ENCODE measurements at regions not wholly inside any gene's neighbourhood (a gene's known extent, or its start where the extent isn't known, plus 50 kb on each side); places are given as distances from the start of the nearest gene placed in this dataset.

- no peaks in the 10 kb centered on the region for H3K4me1 Mint-ChIP-seq (ENCODE audit: low read depth, unreplicated experiment)
- H3K9me3 Mint-ChIP-seq (ENCODE audit: unreplicated experiment): peaks cover 23% of the 10 kb centered on the region
- CTCF ChIA-PET: no interaction called here
- H3K27me3 ChIP-seq (replicated peaks; ENCODE audit: control insufficient read depth, insufficient read depth, low read length): no peaks in the 10 kb centered on the region
- H3K9me3 ChIP-seq: no peaks in the 10 kb centered on the region; the same call in 1 of the 2 replicates
- intact Hi-C loops (cut with micrococcal nuclease; ENCODE audit: unreplicated experiment): no loop called here
- BruUV-seq (replicated peaks): no TSS peak
- peaks cover 13% of the 10 kb centered on the region for H3K27me3 Mint-ChIP-seq (ENCODE audit: insufficient read depth, unreplicated experiment)
- no peak overlapping the region for H3K27ac Mint-ChIP-seq (ENCODE audit: unreplicated experiment)
- no peaks in the 10 kb centered on the region for H3K36me3 ChIP-seq (ENCODE audit: control insufficient read depth, insufficient read depth, low read length)
- TF ChIP-seq CTCF (IDR thresholded peaks at IDR 0.05; ENCODE audit: insufficient read depth in 1 of 2, low read depth in 1 of 2, low read length in 1 of 2, severe bottlenecking in 1 of 2, unreplicated experiment in 1 of 2): no peak
- no peak overlapping the region for H3K4me3 Mint-ChIP-seq (ENCODE audit: unreplicated experiment)
- H3K36me3 Mint-ChIP-seq (ENCODE audit: insufficient read depth, unreplicated experiment): no peaks in the 10 kb centered on the region
- POLR2A ChIA-PET: no interaction called here
- no peaks in the 10 kb centered on the region for H3K4me1 ChIP-seq
- DNase-seq: no peak
- H3K4me3 ChIP-seq (ENCODE audit: low read depth, low read length): no peak overlapping the region
These were observed 90.8 kb downstream of the DHCR7 start for GRCh38 chr11:71357414-71357813.

GRCh38 chr11:71356904-71357303 lies 91.3 kb downstream of the DHCR7 start:
- intact Hi-C loops (cut with micrococcal nuclease; ENCODE audit: unreplicated experiment): no loop called here
- H3K9me3 Mint-ChIP-seq (ENCODE audit: unreplicated experiment): peaks cover 23% of the 10 kb centered on the region
- Histone ChIP-seq H3K27me3 (replicated peaks; ENCODE audit: control insufficient read depth, insufficient read depth, low read length) (no peaks in the 10 kb centered on the region), H3K36me3 (ENCODE audit: control insufficient read depth, insufficient read depth, low read length) (no peaks in the 10 kb centered on the region), H3K9me3 (no peaks in the 10 kb centered on the region; the same call in 1 of the 2 replicates), H3K4me3 (ENCODE audit: low read depth, low read length) (no peak overlapping the region), H3K4me1 (no peaks in the 10 kb centered on the region)
- POLR2A ChIA-PET: no interaction called here
- BruUV-seq (replicated peaks): no TSS peak
- H3K27ac Mint-ChIP-seq (ENCODE audit: unreplicated experiment): no peak overlapping the region
- H3K4me3 Mint-ChIP-seq (ENCODE audit: unreplicated experiment): no peak overlapping the region
- CTCF ChIA-PET: no interaction called here
- TF ChIP-seq CTCF (IDR thresholded peaks at IDR 0.05; ENCODE audit: insufficient read depth in 1 of 2, low read depth in 1 of 2, low read length in 1 of 2, severe bottlenecking in 1 of 2, unreplicated experiment in 1 of 2): no peak
- H3K27me3 Mint-ChIP-seq (ENCODE audit: insufficient read depth, unreplicated experiment): peaks cover 13% of the 10 kb centered on the region
- no peak for DNase-seq
- H3K4me1 Mint-ChIP-seq (ENCODE audit: low read depth, unreplicated experiment): no peaks in the 10 kb centered on the region
- H3K36me3 Mint-ChIP-seq (ENCODE audit: insufficient read depth, unreplicated experiment): no peaks in the 10 kb centered on the region

- H3K4me1 Mint-ChIP-seq (ENCODE audit: low read depth, unreplicated experiment): no peaks in the 10 kb centered on the region
- BruUV-seq (replicated peaks): no TSS peak
- POLR2A ChIA-PET: no interaction called here
- Histone ChIP-seq H3K36me3 (ENCODE audit: control insufficient read depth, insufficient read depth, low read length) (no peaks in the 10 kb centered on the region), H3K4me1 (no peaks in the 10 kb centered on the region), H3K4me3 (ENCODE audit: low read depth, low read length) (no peak overlapping the region), H3K9me3 (no peaks in the 10 kb centered on the region; the same call in 1 of the 2 replicates), H3K27me3 (replicated peaks; ENCODE audit: control insufficient read depth, insufficient read depth, low read length) (no peaks in the 10 kb centered on the region)
- H3K27ac Mint-ChIP-seq (ENCODE audit: unreplicated experiment): no peak overlapping the region
- no peaks in the 10 kb centered on the region for H3K36me3 Mint-ChIP-seq (ENCODE audit: insufficient read depth, unreplicated experiment)
- intact Hi-C loops (cut with micrococcal nuclease; ENCODE audit: unreplicated experiment): no loop called here
- peaks cover 23% of the 10 kb centered on the region for H3K9me3 Mint-ChIP-seq (ENCODE audit: unreplicated experiment)
- CTCF ChIA-PET: no interaction called here
- peaks cover 13% of the 10 kb centered on the region for H3K27me3 Mint-ChIP-seq (ENCODE audit: insufficient read depth, unreplicated experiment)
- no peak for TF ChIP-seq CTCF (IDR thresholded peaks at IDR 0.05; ENCODE audit: insufficient read depth in 1 of 2, low read depth in 1 of 2, low read length in 1 of 2, severe bottlenecking in 1 of 2, unreplicated experiment in 1 of 2)
- no peak overlapping the region for H3K4me3 Mint-ChIP-seq (ENCODE audit: unreplicated experiment)
- DNase-seq: no peak
These were observed 91.8 kb downstream of the DHCR7 start for GRCh38 chr11:71356280-71356876.

Measured in Caco-2 (cell line).